AG10803 (cell line): ENCODE measurements at regions not wholly inside any gene's neighbourhood (a gene's known extent, or its start where the extent isn't known, plus 50 kb on each side); places are given as distances from the start of the nearest gene placed in this dataset.

Experiments used
- DNase-seq: peaks from one replicate; pipeline ENCODE4 v3.0.0; 2010; ENCODE audit warnings: low read depth
- H3K4me3 ChIP-seq: 2 replicates; pipeline ENCODE4 v1.5.1; 2011; ENCODE audit warnings: mild to moderate bottlenecking, low read length, control low read depth
- CTCF ChIP-seq: conservative IDR thresholded peaks from 2 replicates; pipeline ENCODE4 v1.5.1; 2011; ENCODE audit warnings: mild to moderate bottlenecking, low read length, control low read depth, inconsistent platforms

- no peak for TF ChIP-seq CTCF
- no peak overlapping the region for H3K4me3 ChIP-seq
- no peak for DNase-seq
These were observed 171.6 kb downstream of the MBD2 start for GRCh38 chr18:54052732-54053429.

GRCh38 chr18:54052259-54052658 is 172.2 kb downstream of the MBD2 start:
- no peak for TF ChIP-seq CTCF
- DNase-seq = no peak
- H3K4me3 ChIP-seq = no peak overlapping the region

GRCh38 chr18:54043484-54044251 is 180.8 kb downstream of the MBD2 start:
- no peak for DNase-seq
- TF ChIP-seq CTCF = peak; percentile 19; the same call in 1 of the 2 replicates
- no peak overlapping the region for H3K4me3 ChIP-seq

- TF ChIP-seq CTCF = no peak
- H3K4me3 ChIP-seq = no peak overlapping the region
- no peak for DNase-seq
These were observed 188.5 kb downstream of the MBD2 start for GRCh38 chr18:54035927-54036326.

- no peak overlapping the region for H3K4me3 ChIP-seq
- DNase-seq = no peak
- no peak for TF ChIP-seq CTCF
These were observed 191.4 kb downstream of the MBD2 start for GRCh38 chr18:54033052-54033451.

- DNase-seq = no peak
- no peak overlapping the region for H3K4me3 ChIP-seq
- TF ChIP-seq CTCF = no peak
These were observed 192.1 kb downstream of the MBD2 start for GRCh38 chr18:54032412-54032811.

- TF ChIP-seq CTCF = no peak
- DNase-seq = no peak
- no peak overlapping the region for H3K4me3 ChIP-seq
These were observed 193.2 kb downstream of the MBD2 start for GRCh38 chr18:54031243-54031642.
